ENCODE measurements at regions not wholly inside any gene's neighbourhood (a gene's known extent, or its start where the extent isn't known, plus 50 kb on each side); places are given as distances from the start of the nearest gene placed in this dataset.
"Not testable (repeated sequence)": the region's sequence is repeated elsewhere in the genome, so short reads cannot be mapped to it uniquely, and the experiment has no call there.

DNA sequence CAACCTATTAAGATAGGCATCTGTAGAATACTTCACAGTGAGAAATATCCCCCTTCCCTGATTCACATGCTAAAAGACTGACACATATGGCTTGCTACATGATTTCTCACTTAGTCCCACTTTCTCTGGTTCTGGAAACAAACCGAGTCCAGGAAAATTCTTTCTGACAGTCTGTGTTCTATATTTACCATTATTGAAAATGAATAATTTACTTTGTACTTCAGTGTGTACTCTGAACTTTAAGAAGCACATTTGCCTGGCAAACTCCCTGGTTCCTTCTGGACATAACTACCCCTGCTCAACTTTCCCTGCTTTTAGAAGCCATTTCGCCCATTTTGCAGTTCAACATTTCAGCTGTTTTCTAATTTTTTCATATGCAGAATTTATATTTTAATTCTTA is 53.6 kb downstream of the APCS start:
- DNase-seq = no peak

DNA sequence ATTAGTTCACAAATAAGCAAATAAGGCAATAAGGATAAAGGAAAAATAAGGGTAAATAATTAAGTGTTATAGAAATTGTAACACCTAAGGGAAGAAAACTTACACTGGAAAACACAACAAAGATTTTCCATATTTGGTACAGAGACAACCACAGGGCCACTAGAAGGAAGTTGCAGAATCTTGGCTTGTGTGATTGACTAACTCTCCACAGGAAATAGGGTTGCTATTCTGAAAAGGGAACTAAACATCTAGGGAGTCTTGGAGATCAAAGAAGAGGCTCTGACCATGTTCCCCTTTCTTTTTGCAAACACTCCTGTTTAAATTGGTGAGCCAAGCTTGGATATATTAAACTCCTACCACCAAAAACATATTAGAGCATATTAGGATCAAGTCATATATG is 59.1 kb downstream of the APCS start:
- DNase-seq = peak; percentile 11

DNA sequence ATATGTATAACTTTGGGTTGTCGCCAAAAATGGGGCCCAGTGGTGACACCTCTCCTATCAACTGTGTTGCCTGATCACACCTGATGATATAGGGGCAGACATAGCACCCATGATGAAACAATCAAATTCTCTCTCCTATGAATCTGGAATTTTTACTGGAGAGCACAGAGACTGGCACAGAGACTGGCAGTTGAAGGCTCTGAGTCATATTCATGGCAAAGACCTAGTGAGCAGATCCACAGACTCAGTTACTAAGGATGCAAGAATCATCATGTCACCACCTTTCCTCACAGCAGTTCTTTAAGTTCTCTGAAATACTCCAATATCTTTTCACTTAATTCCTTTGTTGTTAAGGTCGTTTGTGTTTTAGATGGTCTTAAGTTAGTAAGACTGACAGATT is 60.0 kb downstream of the APCS start:
- no peak for DNase-seq

DNA sequence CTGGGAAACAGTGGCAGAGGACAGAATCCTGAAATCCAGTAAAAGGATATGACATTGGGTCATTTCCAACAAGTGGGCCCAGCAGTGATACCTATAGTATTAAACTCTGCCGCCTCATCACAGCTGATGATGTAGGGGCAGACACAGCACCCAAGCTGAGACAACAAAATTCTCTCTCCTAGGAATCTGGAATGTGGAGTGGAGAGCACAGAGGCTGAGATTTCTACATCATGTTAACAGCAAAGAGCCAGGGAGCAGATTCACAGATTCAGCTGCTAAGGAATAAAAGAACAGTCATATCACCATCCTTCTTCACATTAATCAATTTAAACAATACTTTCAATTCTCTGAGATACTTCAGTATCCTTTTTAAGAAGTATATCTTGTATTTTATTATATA is 61.9 kb downstream of the CRP start:
- no peak for DNase-seq

DNA sequence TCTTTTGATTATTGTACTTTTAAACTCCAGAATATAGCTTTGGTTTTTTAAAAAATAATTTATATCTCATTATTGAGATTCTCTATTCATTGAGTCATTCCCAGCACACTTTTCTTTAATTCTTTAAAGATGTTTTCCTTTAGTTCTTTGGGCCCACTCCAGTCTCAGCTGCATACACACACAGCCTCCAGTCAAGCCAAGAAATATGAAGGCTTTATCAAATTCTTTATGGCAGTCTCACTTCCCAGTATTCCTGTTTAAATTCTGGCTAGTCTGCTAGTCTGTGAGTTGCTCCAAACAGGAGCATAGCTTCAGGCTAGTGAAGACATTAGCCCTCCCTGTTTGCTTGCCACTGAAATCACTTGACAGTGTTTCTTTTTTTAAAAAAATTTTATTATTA is 61.2 kb downstream of the CRP start:
- no peak for DNase-seq

DNA sequence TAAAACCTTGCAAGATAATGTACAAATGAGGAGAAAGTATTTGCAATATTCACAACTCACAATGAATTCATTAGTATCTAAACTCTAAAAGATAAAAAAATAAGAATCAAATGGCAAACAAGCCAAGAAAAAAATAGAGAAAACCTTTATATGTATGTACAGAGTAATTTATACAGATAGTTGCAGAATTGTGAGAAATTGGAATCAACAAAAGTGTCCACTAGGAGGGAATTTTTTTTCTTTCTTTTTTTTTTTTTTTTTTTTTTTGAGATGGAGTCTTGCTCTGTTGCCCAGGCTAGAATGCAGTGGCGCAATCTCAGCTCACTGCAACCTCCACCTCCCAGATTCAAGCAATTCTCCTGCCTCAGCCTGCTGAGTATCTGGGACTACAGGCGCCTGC is 56.9 kb downstream of the CRP start:
- DNase-seq = not testable (repeated sequence)
